HG03196 (cell line): ENCODE measurements at regions not wholly inside any gene's neighbourhood (a gene's known extent, or its start where the extent isn't known, plus 50 kb on each side); places are given as distances from the start of the nearest gene placed in this dataset.
"Not testable (repeated sequence)": the region's sequence is repeated elsewhere in the genome, so short reads cannot be mapped to it uniquely, and the experiment has no call there.

ENCODE experiments used
- ATAC-seq: cut with Tn5 transposase; IDR thresholded peaks from one replicate; pipeline ENCODE4 v1.9.1; 2021; ENCODE audit not compliant: unreplicated experiment

- ATAC-seq, result no peak
These were observed 64.6 kb upstream of the SHB start for GRCh38 chr9:38133595-38133994.

DNA sequence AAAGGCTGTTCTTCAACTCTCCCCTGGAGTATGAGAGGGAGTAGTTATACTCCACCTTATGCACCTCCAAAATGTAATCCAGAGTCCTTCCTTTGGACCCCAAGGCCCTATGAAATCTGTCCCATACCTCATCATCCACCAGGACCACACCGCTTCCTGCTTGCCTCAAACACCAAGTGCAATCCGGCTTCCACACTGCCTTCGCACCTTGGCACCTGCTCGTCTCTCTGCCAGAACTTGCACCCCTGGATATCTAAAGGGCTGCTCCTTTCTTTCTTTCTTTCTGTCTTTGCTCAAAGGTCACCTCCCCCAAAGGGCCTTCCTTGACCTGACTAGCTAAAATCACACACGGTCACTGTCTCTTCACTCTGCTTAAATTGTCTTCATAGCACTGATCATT is 63.9 kb upstream of the SHB start:
- no peak for ATAC-seq

GRCh38 chr9:38131729-38132128 is 62.7 kb upstream of the SHB start:
- no peak for ATAC-seq

GRCh38 chr9:38130724-38131123 is 61.7 kb upstream of the SHB start:
- ATAC-seq, result no peak

DNA sequence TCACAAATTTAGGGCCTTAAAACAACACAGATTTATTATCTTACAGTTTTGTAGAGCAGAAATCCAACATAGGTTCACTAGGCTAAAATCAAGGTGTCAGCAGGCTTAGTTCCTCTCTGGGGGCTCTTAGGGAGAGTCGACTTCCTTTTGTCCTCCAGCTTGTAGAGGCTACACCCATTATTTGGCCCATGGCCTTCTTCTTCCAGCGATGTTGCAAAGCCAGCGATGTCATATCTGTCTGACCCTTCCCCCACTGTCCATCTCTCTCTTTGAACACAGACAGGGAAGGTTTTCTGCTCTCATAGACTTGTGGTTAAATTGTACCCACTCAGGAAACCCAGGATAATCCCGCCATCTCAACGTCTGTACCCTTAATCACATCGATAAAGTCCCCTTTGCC is 60.3 kb upstream of the SHB start:
- ATAC-seq, result no peak

DNA sequence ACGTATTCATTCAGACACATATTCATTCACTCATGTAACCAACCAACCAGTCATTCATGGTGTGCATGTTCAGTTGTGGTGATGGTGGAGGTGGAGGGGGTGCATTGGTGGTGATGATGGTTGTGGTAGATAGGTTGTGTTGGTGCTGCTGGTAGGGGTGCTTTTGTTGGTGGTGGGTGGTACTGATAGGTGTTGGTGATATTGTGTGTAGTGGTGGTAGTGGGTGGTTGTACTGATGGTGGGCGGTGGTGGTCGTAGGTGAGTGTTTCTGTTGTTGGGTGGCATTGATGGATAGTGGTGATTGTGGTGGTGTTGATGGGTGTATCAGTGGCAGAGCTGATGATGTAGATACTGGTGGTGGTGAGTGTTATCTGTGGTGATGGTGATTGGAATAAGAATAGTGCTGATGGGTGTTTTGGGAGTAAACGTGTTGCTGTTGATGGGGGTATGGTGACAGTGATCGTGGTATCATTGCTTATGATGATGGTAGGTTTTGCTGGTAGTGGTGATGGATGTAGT is 59.8 kb upstream of the SHB start:
- no peak for ATAC-seq

DNA sequence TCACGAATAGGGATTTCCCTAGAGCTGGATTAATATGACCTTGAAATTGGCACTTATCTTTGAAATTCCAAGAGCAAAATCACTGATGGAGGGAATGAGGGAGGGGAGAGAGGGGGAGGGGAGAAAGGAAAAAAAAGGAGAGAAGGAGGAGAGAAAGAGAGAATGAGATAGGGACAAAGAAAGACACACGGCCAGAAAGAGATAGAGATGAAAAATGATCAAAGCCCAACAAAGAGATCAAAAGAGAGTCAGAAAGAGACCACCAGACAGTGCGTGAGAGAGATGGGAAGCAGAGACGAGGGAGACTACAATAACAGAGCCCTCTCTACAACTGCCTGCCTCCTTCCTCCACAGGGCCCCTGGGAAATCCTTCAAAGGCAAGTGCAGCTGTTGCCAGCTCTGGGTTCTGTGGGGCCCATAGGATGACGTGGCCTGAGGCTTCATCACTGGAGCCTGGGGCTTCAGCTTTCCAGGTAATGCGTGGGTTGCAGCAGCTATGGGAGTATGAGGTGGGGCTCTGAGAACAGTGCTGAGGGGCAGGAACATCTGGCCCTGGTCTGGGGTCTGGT is 58.3 kb upstream of the SHB start:
- ATAC-seq, result no peak

DNA sequence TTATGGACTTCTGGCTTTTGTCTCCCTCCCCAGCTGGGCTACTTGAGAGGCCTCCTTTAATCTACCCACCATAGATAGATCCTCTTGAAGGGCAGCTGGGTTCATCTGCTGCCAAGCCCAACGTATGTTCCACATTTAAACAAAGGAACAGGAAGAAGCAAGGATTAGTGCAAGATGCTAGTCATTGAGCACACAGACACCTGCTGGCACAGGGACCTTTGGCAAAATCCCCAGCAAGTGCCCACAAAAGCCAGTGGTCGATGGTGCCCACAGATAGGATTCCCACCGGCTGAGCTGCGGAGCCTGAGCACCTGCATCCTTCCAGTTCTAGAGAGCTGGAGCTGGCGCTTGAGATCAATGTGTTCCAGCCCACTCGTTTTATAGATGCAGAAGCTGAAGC is 57.7 kb upstream of the SHB start:
- ATAC-seq, result no peak

DNA sequence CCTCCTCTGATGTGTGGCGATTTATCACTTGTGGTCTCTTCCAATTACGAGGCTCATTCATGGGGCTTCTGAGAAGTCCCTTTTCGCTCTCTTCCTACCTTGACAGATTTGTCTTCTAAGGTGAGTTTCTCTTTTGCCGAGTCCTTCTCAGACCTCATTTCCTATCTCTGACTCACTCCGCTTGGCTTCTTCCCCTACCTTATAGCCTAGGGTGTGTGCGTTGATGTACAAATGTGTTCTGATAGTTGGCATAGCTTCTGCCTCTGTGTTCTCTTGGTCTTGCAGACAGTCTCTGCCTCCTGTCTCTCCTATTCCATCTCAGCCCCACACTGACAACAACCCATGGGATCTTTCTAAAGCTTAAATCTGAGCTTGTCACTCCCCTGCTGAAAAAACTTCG is 56.9 kb upstream of the SHB start:
- no peak for ATAC-seq

DNA sequence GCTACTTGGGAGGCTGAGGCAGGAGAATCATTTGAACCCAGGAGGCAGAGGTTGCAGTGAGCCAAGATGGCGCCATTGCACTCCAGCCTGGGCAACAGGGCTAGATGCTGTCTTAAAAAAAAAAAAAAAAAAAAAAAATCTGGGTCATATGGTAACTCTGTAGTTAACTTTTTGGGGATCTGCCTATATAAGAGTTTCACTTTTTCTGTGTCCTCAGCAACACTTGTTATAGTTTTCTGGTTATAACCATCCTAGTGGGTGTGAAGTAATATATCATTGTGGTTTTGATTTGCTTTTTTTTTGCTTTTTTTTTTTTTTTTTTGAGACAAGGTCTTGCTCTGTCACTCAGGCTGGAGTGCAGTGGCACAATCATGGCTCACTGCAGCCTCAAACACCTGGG is 54.3 kb upstream of the SHB start:
- not testable (repeated sequence) for ATAC-seq

GRCh38 chr9:38120961-38121360 is 51.9 kb upstream of the SHB start:
- ATAC-seq, result no peak

GRCh38 chr9:38119560-38120236 is 50.7 kb upstream of the SHB start:
- no peak for ATAC-seq

DNA sequence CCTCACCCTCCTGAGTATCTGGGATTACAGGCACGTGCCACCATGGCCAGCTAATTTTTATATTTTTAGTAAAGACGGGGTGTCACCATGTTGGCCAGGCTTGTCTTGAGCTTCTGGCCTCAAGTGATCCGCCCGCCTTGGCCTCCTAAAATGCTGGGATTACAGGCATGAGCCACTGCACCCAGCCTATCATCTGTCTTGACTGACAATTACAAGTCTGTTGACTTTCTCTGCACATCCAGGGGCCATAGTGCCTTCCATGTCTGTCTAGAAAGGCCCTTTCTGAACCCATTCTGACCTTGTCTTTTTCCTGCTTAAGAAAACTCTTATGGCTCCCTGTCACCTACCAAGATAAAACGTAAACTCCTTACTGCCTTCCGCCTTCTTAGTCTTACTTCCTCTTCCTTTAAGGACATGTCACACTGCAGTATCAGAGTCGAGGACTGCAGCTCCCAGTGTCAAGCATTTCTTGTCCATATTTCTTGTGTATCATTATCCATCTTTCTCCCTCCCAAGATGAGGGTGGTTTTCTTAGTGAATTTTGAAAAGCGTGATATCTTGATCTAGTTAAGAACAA is 49.9 kb upstream of the SHB start:
- no peak for ATAC-seq
